A549 (cell line): ENCODE measurements at regions not wholly inside any gene's neighbourhood (a gene's known extent, or its start where the extent isn't known, plus 50 kb on each side); places are given as distances from the start of the nearest gene placed in this dataset.

Experiments
- ATAC-seq, 2 experiments: fragments of 200-7000 bp in 1 of 2; fragments of >200 bp in 1 of 2; cut with Nextera tagmentation in 1 of 2; cut with Tn5 transposase in 1 of 2; 3 replicates each; pipeline versions ENCODE4 v1.8.0 to v1.9.1; 2018 to 2020; ENCODE audit warnings: mild to moderate bottlenecking in 1 of 2, moderate library complexity in 1 of 2
- CTCF ChIA-PET: fragments of 300-600 bp; sonication (Branson Sonifier 250); formaldehyde crosslinking; extraction: SDS; loops from one replicate; lab custom pipeline; 2021; ENCODE audit warnings: antibody characterized with exemption, inconsistent platforms; lab: Yijun Ruan, JAX
- POLR2A ChIA-PET: fragments of 350-600 bp; formaldehyde crosslinking; extraction: SDS; loops from one replicate; lab custom pipeline; 2021; ENCODE audit warnings: antibody characterized with exemption, inconsistent platforms; lab: Yijun Ruan, JAX
- DNase-seq, 2 experiments: peaks; one replicate each; pipeline versions ENCODE4 v3.0.0 to v3.0.0-alpha.2; 2011 to 2016; ENCODE audit warnings: low read depth in 1 of 2, low spot score in 1 of 2
- FAIRE-seq: peaks from 2 replicates; lab custom pipeline; 2011; peaks lifted over from hg19 to GRCh38; lab: Jason Lieb, UNC
- H3K27ac ChIP-seq, 2 experiments: fragments of >200 bp; sonication (Bioruptor Twin); formaldehyde crosslinking; 3 replicates each; pipeline ENCODE4 v1.5.1; 2016 to 2017
- H3K4me1 ChIP-seq: fragments of >200 bp; sonication (Bioruptor Twin); formaldehyde crosslinking; 3 replicates; pipeline ENCODE4 v1.6.1; 2016
- H3K4me2 ChIP-seq: fragments of >200 bp; sonication (Bioruptor Twin); formaldehyde crosslinking; 3 replicates; pipeline ENCODE4 v1.6.1; 2016
- H3K4me3 ChIP-seq: fragments of >200 bp; sonication (Bioruptor Twin); formaldehyde crosslinking; 3 replicates; pipeline ENCODE4 v1.5.1; 2016
- H3K9me3 ChIP-seq: fragments of >200 bp; sonication (Bioruptor Twin); formaldehyde crosslinking; 3 replicates; pipeline ENCODE4 v1.6.1; 2016
- CBX8 ChIP-seq: fragments of 200-600 bp; sonication (generic); IDR thresholded peaks from 2 replicates; pipeline ENCODE4 v1.6.1; 2016
- ELK1 ChIP-seq: fragments of 150-350 bp; IDR thresholded peaks from 2 replicates; pipeline ENCODE4 v1.6.1; 2014; ENCODE audit warnings: low read depth, mild to moderate bottlenecking, low read length
- EP300 ChIP-seq, 2 experiments: fragments of >200 bp; sonication (Bioruptor Twin); formaldehyde crosslinking; IDR thresholded peaks; 2 replicates in 1 of 2; 3 replicates in 1 of 2; pipeline ENCODE4 v1.6.1; 2016 to 2017
- ESRRA ChIP-seq: fragments of 150-350 bp; IDR thresholded peaks from 2 replicates; pipeline ENCODE4 v1.6.1; 2014; ENCODE audit warnings: mild to moderate bottlenecking, low read length, borderline replicate concordance
- FOXS1 ChIP-seq: fragments of 250-450 bp; sonication (Bioruptor Pico); IDR thresholded peaks from 2 replicates; pipeline ENCODE4 v1.5.0; 2020; ENCODE audit warnings: mild to moderate bottlenecking, moderate library complexity
- GATA3 ChIP-seq: IDR thresholded peaks from 2 replicates; pipeline ENCODE4 v1.6.1; 2012; ENCODE audit warnings: borderline replicate concordance
- HDAC2 ChIP-seq: fragments of 200-600 bp; sonication (generic); IDR thresholded peaks from 2 replicates; pipeline ENCODE4 v1.6.1; 2016
- HEYL ChIP-seq: fragments of 250-450 bp; sonication (Bioruptor Pico); IDR thresholded peaks from 2 replicates; pipeline ENCODE4 v1.8.0; 2021; ENCODE audit warnings: mild to moderate bottlenecking, moderate library complexity
- HOXB5 ChIP-seq: fragments of 250-450 bp; sonication (Bioruptor Pico); IDR thresholded peaks from 2 replicates; pipeline ENCODE4 v1.5.0; 2020; ENCODE audit warnings: mild to moderate bottlenecking, moderate library complexity
- MAFK ChIP-seq: fragments of 450-650 bp; IDR thresholded peaks from 2 replicates; pipeline ENCODE4 v1.6.1; 2014; ENCODE audit not compliant: partially characterized antibody
- MYC ChIP-seq: IDR thresholded peaks from 2 replicates; pipeline ENCODE4 v1.6.1; 2012; ENCODE audit warnings: mild to moderate bottlenecking, inconsistent platforms, low read length, improper control_type of control experiment, borderline replicate concordance
- NPAS2 ChIP-seq: fragments of 250-450 bp; sonication (Bioruptor Pico); IDR thresholded peaks from 2 replicates; pipeline ENCODE4 v1.8.0; 2022; ENCODE audit warnings: mild to moderate bottlenecking, moderate library complexity, borderline replicate concordance
- RAD21 ChIP-seq, 2 experiments: fragments of >200 bp in 1 of 2; sonication (Bioruptor Twin) in 1 of 2; formaldehyde crosslinking in 1 of 2; IDR thresholded peaks in 1 of 2; conservative IDR thresholded peaks in 1 of 2; 2 replicates in 1 of 2; 3 replicates in 1 of 2; pipeline ENCODE4 v1.6.1; 2012 to 2018; ENCODE audit warnings: inconsistent platforms in 1 of 2
- RARB ChIP-seq: fragments of 250-450 bp; sonication (Bioruptor Pico); IDR thresholded peaks from 2 replicates; pipeline ENCODE4 v1.8.0; 2021; ENCODE audit warnings: mild to moderate bottlenecking, moderate library complexity
- RCOR1 ChIP-seq: fragments of 150-350 bp; IDR thresholded peaks from 2 replicates; pipeline ENCODE4 v1.6.1; 2014; ENCODE audit warnings: antibody characterized with exemption, low read length, low read depth
- SMC3 ChIP-seq: fragments of >200 bp; sonication (Bioruptor Twin); formaldehyde crosslinking; IDR thresholded peaks from 3 replicates; pipeline ENCODE4 v1.6.1; 2018; ENCODE audit warnings: inconsistent platforms
- TFCP2L1 ChIP-seq: fragments of 250-450 bp; sonication (Bioruptor Pico); IDR thresholded peaks from 2 replicates; pipeline ENCODE4 v1.5.0; 2021; ENCODE audit warnings: mild to moderate bottlenecking
- TP53 ChIP-seq: fragments of 250-450 bp; sonication (Bioruptor Pico); IDR thresholded peaks from 2 replicates; pipeline ENCODE4 v1.5.0; 2021; ENCODE audit warnings: mild to moderate bottlenecking, moderate library complexity
- USF2 ChIP-seq: fragments of 450-650 bp; IDR thresholded peaks from 2 replicates; pipeline ENCODE4 v1.6.1; 2014; ENCODE audit warnings: antibody characterized with exemption
- ZC3H11A ChIP-seq: fragments of 450-650 bp; IDR thresholded peaks from 2 replicates; pipeline ENCODE4 v1.6.1; 2014; ENCODE audit warnings: antibody characterized with exemption, mild to moderate bottlenecking
- ZNF302 ChIP-seq: fragments of 250-450 bp; sonication (Bioruptor Pico); IDR thresholded peaks from 2 replicates; pipeline ENCODE4 v1.9.0; 2021; ENCODE audit warnings: inconsistent platforms, mild to moderate bottlenecking, moderate library complexity
- WGBS: methylation state at CpG from one replicate; pipeline ENCODE4 v1.1.6; 2017; ENCODE audit errors: missing lambda C conversion rate; 5-methylcytosine and 5-hydroxymethylcytosine counted together
- TF ChIP-seq, protein P1 (sequence below): fragments of >200 bp; sonication (Bioruptor Twin); formaldehyde crosslinking; IDR thresholded peaks from 3 replicates; pipeline ENCODE4 v1.5.1; 2016
- TF ChIP-seq, protein P2 (sequence below): fragments of >200 bp; sonication (Bioruptor Twin); formaldehyde crosslinking; IDR thresholded peaks from 2 replicates; pipeline ENCODE4 v1.6.1; 2016

GRCh38 chr15:47974724-47975123, 146.1 kb upstream of the SLC24A5 start:
- FAIRE-seq, result no peak
- no peak for DNase-seq
- no peak for ATAC-seq
- 0% methylated on average over 1 of the region's 1 CpG for whole genome bisulfite sequencing
- H3K4me3 ChIP-seq, result no peak overlapping the region
- H3K4me1 ChIP-seq, result no peaks in the 10 kb centered on the region
- H3K4me2 ChIP-seq, result no peak overlapping the region
- H3K9me3 ChIP-seq, result no peaks in the 10 kb centered on the region
- CTCF ChIA-PET, result no interaction called here
- TF ChIP-seq ESRRA (no peak), ZNF302 (CRISPR knock-in tag) (no peak), NPAS2 (CRISPR knock-in tag) (no peak), RARB (CRISPR knock-in tag) (no peak), MYC (no peak), ELK1 (no peak), EP300 (IDR thresholded peaks at IDR 0.05) (no peak), HEYL (CRISPR knock-in tag) (no peak), RCOR1 (no peak), FOXS1 (CRISPR knock-in tag) (no peak), MAFK (no peak), HDAC2 (no peak), ZC3H11A (no peak), USF2 (no peak), GATA3 (no peak), TP53 (CRISPR knock-in tag) (no peak), TFCP2L1 (CRISPR knock-in tag) (no peak), SMC3 (no peak)
- TF ChIP-seq, protein P1, sequence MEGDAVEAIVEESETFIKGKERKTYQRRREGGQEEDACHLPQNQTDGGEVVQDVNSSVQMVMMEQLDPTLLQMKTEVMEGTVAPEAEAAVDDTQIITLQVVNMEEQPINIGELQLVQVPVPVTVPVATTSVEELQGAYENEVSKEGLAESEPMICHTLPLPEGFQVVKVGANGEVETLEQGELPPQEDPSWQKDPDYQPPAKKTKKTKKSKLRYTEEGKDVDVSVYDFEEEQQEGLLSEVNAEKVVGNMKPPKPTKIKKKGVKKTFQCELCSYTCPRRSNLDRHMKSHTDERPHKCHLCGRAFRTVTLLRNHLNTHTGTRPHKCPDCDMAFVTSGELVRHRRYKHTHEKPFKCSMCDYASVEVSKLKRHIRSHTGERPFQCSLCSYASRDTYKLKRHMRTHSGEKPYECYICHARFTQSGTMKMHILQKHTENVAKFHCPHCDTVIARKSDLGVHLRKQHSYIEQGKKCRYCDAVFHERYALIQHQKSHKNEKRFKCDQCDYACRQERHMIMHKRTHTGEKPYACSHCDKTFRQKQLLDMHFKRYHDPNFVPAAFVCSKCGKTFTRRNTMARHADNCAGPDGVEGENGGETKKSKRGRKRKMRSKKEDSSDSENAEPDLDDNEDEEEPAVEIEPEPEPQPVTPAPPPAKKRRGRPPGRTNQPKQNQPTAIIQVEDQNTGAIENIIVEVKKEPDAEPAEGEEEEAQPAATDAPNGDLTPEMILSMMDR, result no peak
- TF ChIP-seq, protein P2, sequence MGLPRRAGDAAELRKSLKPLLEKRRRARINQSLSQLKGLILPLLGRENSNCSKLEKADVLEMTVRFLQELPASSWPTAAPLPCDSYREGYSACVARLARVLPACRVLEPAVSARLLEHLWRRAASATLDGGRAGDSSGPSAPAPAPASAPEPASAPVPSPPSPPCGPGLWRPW, result no peak
- POLR2A ChIA-PET, result no interaction called here
- H3K27ac ChIP-seq, result no peak overlapping the region

DNA sequence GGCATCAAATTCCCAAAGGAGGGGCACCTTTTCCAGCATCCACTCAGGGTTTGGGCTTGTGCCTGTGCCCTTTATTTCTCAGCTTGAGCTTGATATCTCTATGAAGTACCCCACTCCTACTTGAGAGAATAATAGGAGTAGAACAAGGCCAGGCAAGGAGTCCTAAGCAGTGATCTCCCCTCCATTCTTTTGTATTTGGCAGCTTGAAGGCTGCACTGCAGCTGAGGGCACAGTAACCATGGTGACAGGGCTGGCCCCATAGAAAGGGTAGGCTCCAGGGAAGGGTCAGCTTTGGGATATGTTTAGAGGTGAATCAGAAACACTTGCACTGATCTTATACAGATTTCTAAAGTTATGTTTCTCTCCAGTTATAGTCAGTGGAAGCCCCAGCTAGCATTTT, 145.4 kb upstream of the SLC24A5 start:
- no peak overlapping the region for H3K27ac ChIP-seq
- DNase-seq (no peak), FAIRE-seq (no peak), ATAC-seq (no peak)
- ChIA-PET POLR2A (no interaction called here), CTCF (no interaction called here)
- H3K4me2 ChIP-seq, result no peak overlapping the region
- H3K9me3 ChIP-seq, result no peaks in the 10 kb centered on the region
- TF ChIP-seq HOXB5 (CRISPR knock-in tag) (no peak), GATA3 (no peak)
- no peak overlapping the region for H3K4me3 ChIP-seq
- no peaks in the 10 kb centered on the region for H3K4me1 ChIP-seq

DNA sequence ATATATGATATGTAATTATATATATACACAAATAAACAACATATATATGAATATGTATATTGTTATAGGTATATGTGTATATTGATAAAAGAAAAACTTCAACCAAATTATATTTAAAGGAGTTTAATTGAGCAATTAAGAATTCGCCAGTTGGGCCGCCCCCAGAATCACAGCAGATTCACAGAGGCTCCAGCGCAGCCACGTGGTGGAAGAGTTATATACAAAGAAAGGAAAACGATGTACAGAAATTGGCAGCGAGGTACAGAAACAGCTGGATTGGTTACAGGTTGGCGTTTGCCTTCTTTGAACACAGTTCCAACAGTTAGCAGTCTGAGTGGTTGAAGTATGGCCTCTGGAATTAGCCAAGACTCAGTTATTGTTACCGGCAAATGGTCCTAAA, 137.3 kb upstream of the SLC24A5 start:
- no peak overlapping the region for H3K4me2 ChIP-seq
- no peak for DNase-seq
- H3K4me1 ChIP-seq, result no peaks in the 10 kb centered on the region
- no peak for FAIRE-seq
- 29% methylated on average over 8 of the region's 8 CpGs for WGBS
- CTCF ChIA-PET, result no interaction called here
- TF ChIP-seq CBX8, result no peak
- no peak for TF ChIP-seq MAFK
- TF ChIP-seq RAD21 (conservative IDR thresholded peaks at IDR 0.05 in 1 of 2, IDR thresholded peaks at IDR 0.05 in 1 of 2), result peak in 1 of 2 experiments; percentile 10; a peak in 1 of 5 replicates
- POLR2A ChIA-PET, result no interaction called here
- H3K4me3 ChIP-seq, result no peak overlapping the region
- H3K9me3 ChIP-seq, result no peaks in the 10 kb centered on the region
- H3K27ac ChIP-seq, result no peak overlapping the region
- no peak for ATAC-seq
